HG03571 (cell line): ENCODE measurements at regions not wholly inside any gene's neighbourhood (a gene's known extent, or its start where the extent isn't known, plus 50 kb on each side); places are given as distances from the start of the nearest gene placed in this dataset.

Experiments
- ATAC-seq: cut with Tn5 transposase; IDR thresholded peaks from one replicate; pipeline ENCODE4 v1.9.1; 2021; ENCODE audit not compliant: unreplicated experiment

DNA sequence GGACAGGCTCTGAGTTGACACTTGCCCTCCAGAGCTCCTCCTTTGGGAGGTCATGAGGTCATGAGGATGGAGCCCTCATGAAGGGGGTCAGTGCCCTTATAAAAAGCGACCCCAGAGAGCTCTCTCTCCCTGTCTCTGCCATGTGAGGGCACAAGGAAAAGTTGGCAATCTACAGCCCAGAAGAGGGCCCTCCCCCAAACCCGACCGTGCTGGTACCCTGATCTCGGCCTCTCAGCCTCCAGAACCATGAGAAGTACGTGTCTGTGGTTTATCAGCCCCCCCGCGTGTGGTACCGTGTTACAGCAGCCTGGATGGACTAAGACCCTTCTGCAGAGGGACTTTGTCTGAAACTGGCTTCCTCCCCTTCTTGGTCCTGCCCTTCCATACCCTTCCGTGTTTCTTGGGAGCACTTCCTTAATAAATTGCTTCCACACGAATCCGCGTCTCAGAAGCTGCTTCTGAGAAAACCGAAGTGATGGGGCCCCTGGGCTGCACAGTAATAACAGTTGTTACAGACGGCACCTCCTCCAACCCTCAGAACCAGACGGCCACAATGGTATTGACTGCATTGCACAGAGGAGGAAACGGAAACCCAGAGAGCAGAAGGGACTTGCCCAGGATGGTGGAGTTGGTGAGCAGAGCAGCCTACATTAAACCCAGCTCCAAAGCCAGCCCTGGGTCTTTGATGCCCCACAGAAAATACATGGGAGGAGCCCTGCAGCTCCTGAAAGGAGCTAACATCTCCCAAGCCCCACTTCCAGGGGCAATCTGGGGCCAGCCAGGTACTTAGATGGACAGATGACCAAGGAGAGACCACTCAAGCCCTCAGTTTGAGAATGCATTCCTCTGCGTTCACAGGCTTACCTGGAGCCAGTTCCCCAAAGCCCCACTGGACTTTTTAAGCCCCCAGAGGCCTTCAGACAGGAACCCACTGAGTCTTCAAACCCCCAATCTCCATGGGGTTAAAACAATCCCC is 242.7 kb downstream of the BCOR start:
- peak; percentile 80 for ATAC-seq

DNA sequence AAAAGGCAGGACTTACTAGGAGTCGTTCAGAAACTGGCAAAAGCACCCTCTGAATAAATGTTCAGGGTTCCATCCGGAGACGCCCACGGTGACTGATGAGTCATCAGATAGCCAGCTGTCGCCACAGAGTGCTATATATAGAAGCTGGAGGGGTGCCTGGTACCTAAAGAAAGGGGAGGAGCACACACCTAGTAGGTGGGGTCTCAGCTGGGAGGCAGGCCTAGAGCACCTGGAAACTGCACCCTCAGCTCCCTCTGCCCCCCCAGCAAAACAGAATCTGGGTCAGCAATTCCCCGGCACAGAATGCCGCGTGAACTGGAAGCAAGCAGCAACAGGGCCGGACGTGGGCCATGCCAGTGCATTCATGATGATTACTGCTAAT is 242.0 kb downstream of the BCOR start:
- peak; percentile 54 for ATAC-seq

DNA sequence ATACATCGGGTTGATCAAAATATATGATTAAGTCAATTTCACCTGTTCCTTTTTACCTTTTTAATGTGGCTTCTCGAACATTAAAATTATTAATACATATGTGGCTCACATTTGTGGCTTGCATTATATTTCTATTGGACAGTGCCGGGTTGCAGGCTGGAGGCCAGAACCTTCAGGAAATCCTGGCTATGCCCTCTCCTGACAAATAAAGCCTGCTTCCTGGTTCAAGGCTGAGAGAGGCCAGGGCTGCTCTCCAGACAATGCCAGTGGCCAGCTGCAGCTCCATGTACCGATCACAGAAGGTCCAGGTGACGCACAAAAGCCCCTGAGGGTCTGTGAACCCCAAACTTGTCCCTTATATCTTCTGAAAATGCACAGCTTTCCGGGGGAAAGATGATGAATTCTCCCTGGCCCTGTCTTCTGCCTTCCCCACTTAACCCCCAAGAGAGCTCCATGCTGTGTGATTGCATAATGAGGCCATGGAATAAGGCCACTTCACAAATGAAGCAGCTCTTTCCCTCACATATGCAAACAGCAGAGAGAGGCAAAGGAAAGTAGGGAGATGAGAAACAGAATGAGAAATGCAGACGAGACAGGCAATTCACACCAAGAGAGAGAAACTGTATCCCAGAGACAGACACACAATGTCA is 241.2 kb downstream of the BCOR start:
- ATAC-seq, result no peak

DNA sequence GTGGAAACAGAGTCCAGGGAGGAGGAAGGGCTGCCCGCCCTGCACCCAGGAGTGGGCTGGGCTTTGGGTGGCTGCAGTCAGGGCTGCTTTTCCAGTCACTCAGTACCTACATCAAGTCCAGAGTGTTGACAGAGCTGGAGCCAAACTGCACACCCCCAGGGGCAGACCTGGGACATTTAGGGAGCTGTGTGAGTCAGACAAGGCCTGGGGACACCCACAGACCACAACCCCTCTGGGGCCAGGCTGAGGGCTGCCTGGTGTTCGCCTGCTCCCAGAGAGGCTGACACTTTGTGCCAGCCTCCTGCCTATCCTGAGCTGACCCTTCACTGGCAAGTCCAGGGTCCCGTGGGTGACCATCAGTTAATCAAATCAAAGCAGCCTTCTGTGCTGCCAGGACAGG is 240.0 kb downstream of the BCOR start:
- no peak for ATAC-seq

DNA sequence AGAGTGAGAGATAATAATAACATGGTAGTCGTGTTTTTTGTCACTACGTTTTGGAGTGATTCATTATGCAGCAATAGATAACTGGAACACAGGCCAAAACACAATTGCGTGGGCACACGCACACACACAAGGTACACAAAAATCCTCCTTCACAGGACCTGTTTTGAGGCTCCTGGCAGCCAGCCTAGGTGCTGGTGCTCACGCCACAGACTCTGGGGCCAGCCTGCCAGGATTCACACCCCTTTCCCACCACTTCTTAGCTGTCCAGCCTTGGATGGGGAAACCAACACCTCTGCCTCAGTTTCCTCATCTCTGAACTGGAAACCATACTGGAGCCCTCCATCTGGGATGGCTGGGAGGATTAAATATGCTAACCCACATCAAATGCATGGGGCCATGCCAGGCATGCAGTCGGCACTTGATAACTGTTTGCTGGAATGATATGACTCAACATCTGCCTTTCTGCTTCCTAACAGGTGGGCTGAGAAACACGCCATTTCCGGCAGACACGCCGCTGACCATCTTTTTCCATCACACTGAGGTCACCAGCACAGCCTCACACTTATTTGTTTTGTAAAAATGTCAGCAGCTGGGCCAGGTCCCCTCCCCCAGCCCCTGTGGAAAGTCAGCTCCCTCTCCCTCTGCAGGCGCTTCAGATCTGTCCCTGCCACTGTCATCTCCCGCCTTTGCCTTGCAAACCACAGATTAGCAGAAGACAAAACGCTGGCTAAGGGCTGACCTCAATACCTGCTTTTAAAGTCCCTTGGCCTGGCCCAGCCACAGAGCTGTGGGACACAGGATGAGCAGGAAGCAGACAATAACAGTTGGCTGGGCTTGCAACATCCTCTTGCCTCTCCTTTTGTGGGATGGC is 237.5 kb downstream of the BCOR start:
- ATAC-seq, result peak; percentile 62

DNA sequence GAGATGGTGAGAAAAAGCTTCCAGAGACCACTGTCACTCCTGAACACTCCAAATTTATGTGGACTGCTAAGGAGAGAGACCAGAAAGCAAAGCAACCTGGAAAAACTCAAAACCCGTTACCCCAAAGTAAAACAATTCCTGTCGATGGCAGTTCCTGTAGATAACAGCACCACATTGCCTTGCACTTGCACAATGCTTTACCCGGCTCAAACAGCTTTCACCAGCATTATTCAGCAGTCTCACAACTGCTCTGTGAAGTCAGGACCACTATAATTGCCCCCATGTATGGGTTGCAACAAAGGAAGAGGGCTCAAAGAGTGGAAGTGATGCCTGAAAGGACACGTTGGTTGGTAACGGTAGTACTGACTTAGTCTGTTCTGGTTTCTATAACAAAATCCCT is 234.8 kb downstream of the BCOR start:
- ATAC-seq, result no peak

DNA sequence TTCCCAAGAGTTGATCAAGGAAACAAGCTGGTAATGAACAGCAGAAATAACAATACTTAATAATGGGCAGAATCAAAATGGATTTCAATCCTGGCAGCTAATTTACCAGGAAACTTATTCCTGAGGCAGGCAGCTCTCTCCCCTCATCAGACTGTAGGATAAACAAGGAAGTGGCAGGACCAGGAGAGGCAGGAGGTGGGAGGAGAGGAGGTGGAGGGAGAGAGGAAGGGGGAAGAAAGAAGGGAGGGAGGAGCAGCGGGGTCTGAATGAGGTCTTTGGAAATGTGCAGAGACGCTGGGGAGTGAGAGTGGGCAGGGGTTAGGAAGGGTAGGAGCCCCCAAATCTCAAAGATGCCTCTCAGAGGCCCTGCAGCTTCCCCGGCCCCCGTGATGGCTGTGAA is 231.5 kb downstream of the BCOR start:
- no peak for ATAC-seq

DNA sequence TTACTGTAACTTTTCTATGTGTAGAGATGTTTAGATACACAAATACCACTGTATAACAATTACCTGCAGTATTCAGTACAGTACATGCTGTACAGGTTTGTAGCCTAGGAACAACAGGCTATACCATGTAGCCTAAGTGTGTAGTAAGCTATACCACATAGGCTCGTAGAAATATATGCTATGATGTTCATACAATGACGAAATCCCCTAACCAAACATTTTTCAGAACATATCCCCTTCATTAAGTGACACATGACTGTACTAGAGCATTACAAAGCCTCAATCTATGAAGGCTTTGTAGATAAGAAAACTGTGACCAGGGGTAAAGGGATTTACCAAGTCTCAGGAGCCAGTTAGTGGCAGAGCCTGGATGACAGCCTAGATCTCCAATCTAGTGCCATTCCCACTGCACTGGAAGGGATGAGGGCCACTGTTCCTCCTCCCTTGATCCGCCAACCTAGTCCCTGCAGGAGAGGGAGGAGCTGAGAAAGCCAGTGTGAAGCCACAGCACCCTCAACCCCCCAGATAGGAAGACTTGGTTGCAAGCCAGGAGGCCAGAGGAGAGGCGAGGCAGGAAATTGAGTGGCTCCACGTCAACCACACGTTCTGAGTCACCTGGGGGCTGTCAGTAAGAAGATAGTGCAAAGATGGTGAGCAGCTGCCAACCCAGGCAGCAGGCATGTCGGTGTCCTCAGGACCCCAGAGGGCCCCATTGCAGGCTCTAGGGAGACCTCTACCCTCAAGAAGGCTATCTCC is 227.7 kb downstream of the BCOR start:
- no peak for ATAC-seq

DNA sequence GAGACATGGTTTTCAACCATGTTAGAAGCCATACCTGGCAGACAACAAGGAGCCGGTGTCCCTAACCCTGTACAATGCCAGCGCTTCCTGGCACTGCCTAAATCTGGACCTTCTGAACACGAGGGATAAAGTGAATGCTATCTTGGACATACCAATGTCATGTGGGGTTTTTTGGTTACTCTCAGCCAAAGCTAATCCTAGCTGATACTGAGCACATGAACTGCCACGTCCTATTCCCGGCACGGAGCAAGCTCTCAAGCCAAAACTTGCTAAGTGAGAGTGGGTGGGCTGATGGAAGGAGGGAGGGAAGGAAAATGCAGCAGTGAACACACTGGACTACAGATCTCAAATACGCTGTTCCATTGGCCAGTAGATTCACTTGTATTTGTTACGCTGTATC is 226.1 kb downstream of the BCOR start:
- ATAC-seq, result no peak

DNA sequence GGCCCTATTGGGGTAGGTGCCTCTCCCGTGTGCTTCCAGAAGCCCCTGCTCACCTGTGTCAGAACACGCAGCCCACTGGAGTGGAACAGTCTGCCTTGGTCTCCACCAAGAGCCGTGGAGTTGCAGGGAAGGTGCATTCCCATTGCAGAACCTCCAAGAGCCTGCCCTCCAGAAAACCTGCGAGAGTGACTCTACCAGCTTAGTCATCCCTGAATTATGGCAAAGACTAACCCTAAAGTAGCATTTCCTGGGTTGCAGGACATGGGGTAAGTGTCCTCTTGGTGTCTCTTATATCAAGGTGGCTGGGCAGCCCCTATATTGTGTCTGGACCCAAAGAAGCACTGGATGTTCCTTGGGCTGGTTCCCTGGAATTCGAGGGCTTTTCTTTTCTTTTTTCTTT is 224.6 kb downstream of the BCOR start:
- ATAC-seq, result no peak

DNA sequence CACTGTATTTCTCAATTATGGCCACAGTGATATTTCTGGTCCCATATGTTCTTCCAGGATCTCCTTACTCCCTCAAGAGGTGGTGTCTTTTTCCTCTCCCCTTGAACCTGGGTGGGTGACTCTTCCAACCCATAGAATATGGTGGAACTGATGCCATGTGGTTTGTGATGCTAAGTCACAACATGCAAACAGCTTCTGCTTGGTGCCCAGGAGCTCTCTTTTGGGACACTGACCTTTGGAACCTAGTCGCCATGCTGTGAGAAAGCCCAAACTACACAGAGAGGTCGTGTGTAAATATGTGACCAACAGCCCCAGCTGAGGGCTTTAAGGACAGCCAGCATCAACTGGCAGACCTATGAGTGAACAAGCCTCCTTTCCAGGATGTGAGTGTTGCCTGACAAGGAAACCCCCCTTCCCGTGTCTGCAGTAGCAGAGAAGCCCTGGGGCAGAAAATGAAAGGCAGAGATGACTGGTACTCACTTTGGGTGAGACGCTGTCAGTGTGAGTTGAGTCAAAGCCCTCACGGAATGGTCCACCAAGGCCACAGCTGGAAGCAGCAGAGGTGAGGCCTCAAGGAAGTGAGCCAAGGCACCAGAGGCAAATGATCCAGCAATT is 223.4 kb downstream of the BCOR start:
- peak; percentile 98 for ATAC-seq

DNA sequence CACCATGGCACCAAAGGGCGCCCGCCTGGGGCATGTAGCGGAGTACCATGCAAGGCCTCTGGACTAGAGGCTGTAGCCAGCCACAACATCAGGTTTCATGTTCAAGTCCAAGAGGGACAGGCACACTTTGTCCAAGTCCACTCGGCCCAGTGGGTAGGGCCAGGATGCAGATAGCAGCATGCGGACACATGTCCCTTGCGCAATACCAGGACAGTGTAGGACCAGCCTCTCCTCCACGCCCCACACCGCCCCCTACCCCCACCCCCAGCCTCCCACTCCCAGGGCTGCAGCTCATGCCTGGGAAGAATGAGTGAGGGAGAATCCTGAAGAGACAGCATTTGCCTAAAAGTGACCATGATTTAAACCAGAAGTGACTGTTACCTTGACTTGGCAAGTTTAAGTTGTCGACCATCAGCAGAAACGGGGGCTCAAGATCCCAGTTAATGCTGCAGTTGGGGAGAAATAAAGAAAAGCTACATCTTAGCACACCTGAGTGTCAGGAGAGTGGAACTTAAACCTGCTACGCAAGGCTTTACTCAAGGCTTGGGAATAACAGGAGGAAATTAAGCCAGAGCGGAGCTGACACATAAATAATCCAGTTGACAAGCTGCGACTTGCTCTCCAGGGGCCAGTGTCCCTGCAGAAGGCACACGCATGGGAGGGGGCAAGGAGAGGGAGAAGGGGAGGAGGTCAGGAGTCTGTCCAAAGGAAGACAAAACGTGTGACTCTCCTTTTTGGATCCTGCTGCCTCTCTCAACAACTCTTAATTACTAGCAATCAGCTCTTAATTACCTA is 221.7 kb downstream of the BCOR start:
- ATAC-seq, result no peak

DNA sequence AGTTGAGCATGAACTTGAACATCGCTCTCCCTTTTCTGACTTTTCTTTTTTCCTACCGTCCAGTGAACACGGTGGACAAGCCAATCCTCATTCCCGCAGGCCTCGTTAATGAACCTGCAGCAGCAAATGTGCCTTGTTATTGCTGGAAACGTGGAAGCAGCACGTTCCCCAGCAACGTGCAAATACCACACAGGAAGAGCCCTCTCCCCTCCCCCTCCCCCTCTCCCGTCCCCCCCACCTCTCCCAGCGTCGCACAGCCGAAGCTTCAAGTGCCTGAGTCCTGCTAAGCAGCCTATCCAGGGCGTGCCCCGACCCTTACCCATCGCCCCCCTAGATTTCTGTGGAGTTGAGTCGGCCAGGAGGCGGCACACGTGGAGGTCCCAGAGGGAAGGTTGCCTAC is 219.9 kb downstream of the BCOR start:
- no peak for ATAC-seq

DNA sequence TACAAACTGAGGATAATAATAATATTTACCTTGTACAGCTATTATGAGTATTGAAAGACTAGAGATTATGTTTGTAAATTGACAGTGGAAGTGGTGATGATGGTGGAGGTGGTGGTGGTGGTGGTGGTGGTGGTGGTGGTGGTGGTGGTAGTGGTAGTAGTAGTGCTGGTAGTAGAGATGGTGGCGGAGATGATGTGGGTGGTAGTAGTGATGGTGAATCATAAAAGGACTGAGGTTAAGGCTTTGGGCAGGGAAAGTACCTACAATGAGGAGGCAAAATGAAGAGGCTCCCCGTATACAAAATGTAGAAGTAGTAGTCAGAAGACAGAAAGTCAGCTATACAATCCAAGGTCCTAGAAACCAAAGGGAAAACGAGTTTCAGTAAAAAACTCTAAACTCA is 214.1 kb downstream of the BCOR start:
- ATAC-seq, result no peak

DNA sequence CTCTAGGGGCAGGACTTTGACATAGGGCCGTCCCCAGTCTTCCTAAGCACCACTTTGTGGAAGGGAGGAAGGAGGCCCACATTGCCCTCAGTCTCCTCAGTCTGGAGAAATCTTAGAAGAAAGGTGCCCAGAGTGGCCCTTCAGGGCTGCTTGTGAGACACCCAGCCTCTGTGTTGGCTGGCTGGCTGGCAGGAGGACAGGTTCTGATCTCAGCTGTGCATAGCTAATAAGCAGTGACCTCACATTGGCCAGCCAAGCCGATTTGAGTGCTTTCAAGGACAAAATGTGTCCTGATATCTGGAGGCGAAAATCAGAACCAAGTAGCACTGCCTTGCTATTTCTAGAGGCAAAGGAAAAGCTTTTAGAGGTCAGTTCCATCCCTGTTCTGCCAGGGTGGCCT is 211.5 kb downstream of the BCOR start:
- ATAC-seq, result no peak

DNA sequence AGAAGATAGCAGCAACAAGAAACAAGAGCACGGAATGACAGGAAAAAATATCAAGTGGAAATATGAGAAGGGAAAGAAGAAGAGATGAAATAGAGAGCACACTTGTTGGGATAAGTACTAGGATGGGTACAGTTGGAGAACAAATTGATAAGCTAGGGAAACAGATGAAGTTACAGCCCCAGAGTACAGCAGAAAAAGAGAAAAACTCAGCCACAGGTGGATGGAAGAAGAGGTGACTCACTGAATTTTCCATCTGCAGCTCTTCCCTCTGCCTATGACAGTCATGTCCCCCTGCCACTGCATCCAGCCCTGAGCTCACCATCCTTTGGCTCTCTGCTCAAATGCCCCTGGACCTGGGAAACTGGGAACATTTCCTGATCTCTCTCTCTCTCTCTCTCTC is 209.0 kb downstream of the BCOR start:
- no peak for ATAC-seq

DNA sequence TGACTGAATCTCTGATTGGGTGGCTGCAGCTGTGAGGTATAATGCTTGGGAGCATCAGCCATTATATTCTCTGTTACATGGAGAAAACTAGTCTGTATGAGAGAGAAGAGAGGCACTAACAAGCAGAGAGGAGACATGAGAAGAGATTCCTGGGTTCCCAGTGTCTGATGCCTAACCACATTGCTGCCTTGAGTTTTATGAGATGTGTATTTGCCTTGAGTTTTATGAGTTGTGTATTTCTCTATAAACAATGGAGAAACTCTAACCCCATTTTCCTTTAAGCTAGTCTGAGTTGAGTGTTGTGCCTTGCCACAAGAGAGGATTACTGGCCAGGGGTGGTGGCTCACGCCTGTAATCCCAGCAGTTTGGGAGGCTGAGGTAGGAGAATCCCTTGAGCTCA is 208.1 kb downstream of the BCOR start:
- no peak for ATAC-seq

DNA sequence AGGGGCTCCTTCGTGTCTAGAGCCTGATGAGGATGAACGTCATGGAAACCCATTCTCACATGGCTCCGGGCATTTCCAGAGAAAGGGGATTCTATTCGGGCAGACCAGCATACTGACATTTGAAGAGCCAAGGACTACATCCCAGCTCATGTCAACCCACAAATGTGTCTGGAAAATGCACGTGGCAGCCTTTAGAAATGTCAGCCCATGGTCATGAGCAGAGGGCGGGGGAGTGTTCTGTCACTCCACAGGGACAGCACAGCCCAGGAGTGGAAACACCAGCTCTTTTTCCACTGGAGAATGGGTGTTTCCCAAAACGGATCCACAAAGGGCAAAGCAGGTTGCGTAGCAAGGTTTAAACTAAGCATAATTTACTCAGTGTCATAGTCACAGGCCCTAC is 207.0 kb downstream of the BCOR start:
- no peak for ATAC-seq

DNA sequence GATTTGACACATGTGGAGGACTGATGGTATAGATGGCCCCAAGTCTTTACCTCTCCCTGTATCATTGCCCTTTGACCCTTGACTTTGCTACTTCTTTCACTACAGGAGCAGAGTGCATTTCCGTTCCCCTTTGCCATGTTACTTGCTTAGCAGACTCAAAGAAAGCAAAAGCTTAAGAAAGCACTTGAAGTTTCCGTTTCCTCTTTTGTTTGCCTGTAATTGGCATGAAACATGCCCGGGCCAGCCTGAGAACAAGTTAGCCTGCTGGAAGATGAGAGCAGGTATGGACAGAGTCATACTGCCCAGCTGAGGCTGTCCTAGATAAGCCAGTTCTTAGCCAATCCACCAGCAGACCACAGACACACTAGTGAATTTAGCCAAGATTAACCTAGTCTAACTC is 206.0 kb downstream of the BCOR start:
- no peak for ATAC-seq
